ENCODE measurements at regions not wholly inside any gene's neighbourhood (a gene's known extent, or its start where the extent isn't known, plus 50 kb on each side); places are given as distances from the start of the nearest gene placed in this dataset.

GRCh38 chr10:2812631-2813030 is 254.7 kb upstream of the PFKP start:
- H3K4me3 ChIP-seq (replicated peaks; ENCODE audit: low read depth, low read length), result no peak overlapping the region
- DNase-seq (ENCODE audit: extremely low read depth, low read depth), result no peak
- TF ChIP-seq CTCF (IDR thresholded peaks at IDR 0.05; ENCODE audit: low read depth, low read length, missing control alignments), result no peak

- no peak for TF ChIP-seq CTCF (IDR thresholded peaks at IDR 0.05; ENCODE audit: low read depth, low read length, missing control alignments)
- H3K4me3 ChIP-seq (replicated peaks; ENCODE audit: low read depth, low read length), result no peak overlapping the region
- DNase-seq (ENCODE audit: extremely low read depth, low read depth), result no peak
These were observed 267.2 kb upstream of the PFKP start for GRCh38 chr10:2800178-2800577.

GRCh38 chr10:2798336-2799022 is 268.9 kb upstream of the PFKP start:
- no peak for TF ChIP-seq CTCF (IDR thresholded peaks at IDR 0.05; ENCODE audit: low read depth, low read length, missing control alignments)
- no peak for DNase-seq (ENCODE audit: extremely low read depth, low read depth)
- H3K4me3 ChIP-seq (replicated peaks; ENCODE audit: low read depth, low read length), result no peak overlapping the region

GRCh38 chr10:2791774-2792443 is 275.4 kb upstream of the PFKP start:
- H3K4me3 ChIP-seq (replicated peaks; ENCODE audit: low read depth, low read length), result no peak overlapping the region
- no peak for TF ChIP-seq CTCF (IDR thresholded peaks at IDR 0.05; ENCODE audit: low read depth, low read length, missing control alignments)
- no peak for DNase-seq (ENCODE audit: extremely low read depth, low read depth)

GRCh38 chr10:2790396-2791188 is 276.8 kb upstream of the PFKP start:
- H3K4me3 ChIP-seq (replicated peaks; ENCODE audit: low read depth, low read length), result no peak overlapping the region
- no peak for TF ChIP-seq CTCF (IDR thresholded peaks at IDR 0.05; ENCODE audit: low read depth, low read length, missing control alignments)

GRCh38 chr10:2786251-2786650 is 281.1 kb upstream of the PFKP start:
- no peak for TF ChIP-seq CTCF (IDR thresholded peaks at IDR 0.05; ENCODE audit: low read depth, low read length, missing control alignments)
- H3K4me3 ChIP-seq (replicated peaks; ENCODE audit: low read depth, low read length), result no peak overlapping the region
- no peak for DNase-seq (ENCODE audit: extremely low read depth, low read depth)

More at GRCh38 chr10:2790396-2791188, 276.8 kb upstream of the PFKP start:
- DNase-seq (ENCODE audit: extremely low read depth, low read depth), result no peak

All from HFF-Myc (cell line).